DND-41 (cell line): ENCODE measurements at regions not wholly inside any gene's neighbourhood (a gene's known extent, or its start where the extent isn't known, plus 50 kb on each side); places are given as distances from the start of the nearest gene placed in this dataset.

Source experiments
- ATAC-seq: fragments of 200-7000 bp; cut with Tn5 transposase; 3 replicates; pipeline ENCODE4 v1.9.1; 2021; ENCODE audit warnings: low read depth; ENCODE audit not compliant: insufficient read depth
- DNase-seq: peaks from one replicate; pipeline ENCODE4 v3.0.0-alpha.2; 2020
- H2AFZ ChIP-seq: 2 replicates; pipeline ENCODE4 v1.6.0; 2012; ENCODE audit warnings: low read depth, low read length
- H3K27ac ChIP-seq: 2 replicates; pipeline ENCODE4 v1.5.1; 2012; ENCODE audit warnings: low read length, inconsistent platforms
- H3K27me3 ChIP-seq: fragments of 200-600 bp; sonication (generic); 2 replicates; pipeline ENCODE4 v1.6.0; 2012; ENCODE audit warnings: low read length, mild to moderate bottlenecking, inconsistent platforms; ENCODE audit not compliant: insufficient read depth, poor library complexity
- H3K36me3 ChIP-seq: 2 replicates; pipeline ENCODE4 v1.5.1; 2012; ENCODE audit warnings: low read length, inconsistent platforms; ENCODE audit not compliant: insufficient read depth
- H3K4me1 ChIP-seq: 2 replicates; pipeline ENCODE4 v1.5.1; 2012; ENCODE audit warnings: mild to moderate bottlenecking, low read length; ENCODE audit not compliant: insufficient read depth
- H3K4me2 ChIP-seq: 2 replicates; pipeline ENCODE4 v1.6.0; 2012; ENCODE audit warnings: mild to moderate bottlenecking, moderate library complexity, low read length, inconsistent platforms; ENCODE audit not compliant: insufficient read depth
- H3K4me3 ChIP-seq, 2 experiments: fragments of 200-600 bp in 1 of 2; shearing (Covaris generic) in 1 of 2; 2 replicates each; pipeline ENCODE4 v1.5.1; 2012 to 2016; ENCODE audit warnings: inconsistent platforms in 2 of 2, low read length in 2 of 2, mild to moderate bottlenecking in 2 of 2, low read depth in 1 of 2, moderate library complexity in 1 of 2
- H3K79me2 ChIP-seq: 2 replicates; pipeline ENCODE4 v1.6.0; 2012; ENCODE audit warnings: low read length, inconsistent platforms; ENCODE audit not compliant: insufficient read depth
- H3K9ac ChIP-seq: 2 replicates; pipeline ENCODE4 v1.6.0; 2012; ENCODE audit warnings: low read depth, mild to moderate bottlenecking, inconsistent platforms, low read length, moderate library complexity
- H3K9me3 ChIP-seq: 2 replicates; pipeline ENCODE4 v1.5.1; 2012; ENCODE audit warnings: low read length, moderate library complexity, mild to moderate bottlenecking, inconsistent platforms; ENCODE audit not compliant: insufficient read depth, severe bottlenecking
- H4K20me1 ChIP-seq: 2 replicates; pipeline ENCODE4 v1.6.0; 2012; ENCODE audit warnings: low read length; ENCODE audit not compliant: insufficient read depth
- EZH2 ChIP-seq: IDR thresholded peaks from 3 replicates; pipeline ENCODE4 v1.6.1; 2012; ENCODE audit warnings: borderline replicate concordance, low read depth, mild to moderate bottlenecking, moderate library complexity, low read length, inconsistent platforms; ENCODE audit not compliant: severe bottlenecking
- TF ChIP-seq, protein P1 (sequence below): IDR thresholded peaks from 2 replicates; pipeline ENCODE4 v1.5.1; 2012; ENCODE audit warnings: borderline replicate concordance, low read length, moderate library complexity, mild to moderate bottlenecking; ENCODE audit not compliant: poor library complexity, severe bottlenecking; ENCODE audit errors: extremely low read depth

DNA sequence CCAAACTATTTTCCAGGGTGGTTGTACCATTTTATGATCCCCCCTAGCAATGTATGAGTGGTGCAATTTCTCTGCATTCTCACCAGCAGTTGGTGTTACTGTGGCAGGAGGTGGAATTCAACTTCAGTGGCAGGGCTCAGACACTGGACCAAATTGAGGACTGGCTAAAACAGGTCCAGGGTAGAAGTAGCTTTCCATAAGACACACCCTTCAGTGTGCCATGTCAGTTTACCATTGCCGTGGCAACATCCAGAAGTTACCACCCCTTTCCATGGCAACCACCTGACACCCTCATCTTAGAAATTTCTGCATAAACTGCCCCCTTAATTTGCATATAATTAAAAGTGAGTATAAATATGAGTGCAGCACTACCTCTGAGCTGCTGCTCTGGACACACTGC, 180.7 kb upstream of the GGTLC1 start:
- Histone ChIP-seq H4K20me1 (no peaks in the 10 kb centered on the region), H3K4me1 (0 out of 2 replicates have a peak, but pooled peaks cover 2% of the 10 kb centered on the region), H3K79me2 (no peaks in the 10 kb centered on the region), H3K4me2 (no peak overlapping the region), H3K9me3 (peaks cover 23% of the 10 kb centered on the region), H3K27me3 (no peaks in the 10 kb centered on the region), H3K27ac (no peak overlapping the region), H3K36me3 (no peaks in the 10 kb centered on the region), H2AFZ (no peak overlapping the region), H3K9ac (no peak overlapping the region), H3K4me3 (no peak overlapping the region)
- TF ChIP-seq, protein P1, sequence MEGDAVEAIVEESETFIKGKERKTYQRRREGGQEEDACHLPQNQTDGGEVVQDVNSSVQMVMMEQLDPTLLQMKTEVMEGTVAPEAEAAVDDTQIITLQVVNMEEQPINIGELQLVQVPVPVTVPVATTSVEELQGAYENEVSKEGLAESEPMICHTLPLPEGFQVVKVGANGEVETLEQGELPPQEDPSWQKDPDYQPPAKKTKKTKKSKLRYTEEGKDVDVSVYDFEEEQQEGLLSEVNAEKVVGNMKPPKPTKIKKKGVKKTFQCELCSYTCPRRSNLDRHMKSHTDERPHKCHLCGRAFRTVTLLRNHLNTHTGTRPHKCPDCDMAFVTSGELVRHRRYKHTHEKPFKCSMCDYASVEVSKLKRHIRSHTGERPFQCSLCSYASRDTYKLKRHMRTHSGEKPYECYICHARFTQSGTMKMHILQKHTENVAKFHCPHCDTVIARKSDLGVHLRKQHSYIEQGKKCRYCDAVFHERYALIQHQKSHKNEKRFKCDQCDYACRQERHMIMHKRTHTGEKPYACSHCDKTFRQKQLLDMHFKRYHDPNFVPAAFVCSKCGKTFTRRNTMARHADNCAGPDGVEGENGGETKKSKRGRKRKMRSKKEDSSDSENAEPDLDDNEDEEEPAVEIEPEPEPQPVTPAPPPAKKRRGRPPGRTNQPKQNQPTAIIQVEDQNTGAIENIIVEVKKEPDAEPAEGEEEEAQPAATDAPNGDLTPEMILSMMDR: no peak
- TF ChIP-seq EZH2: no peak
- DNase-seq (no peak), ATAC-seq (no peak)

DNA sequence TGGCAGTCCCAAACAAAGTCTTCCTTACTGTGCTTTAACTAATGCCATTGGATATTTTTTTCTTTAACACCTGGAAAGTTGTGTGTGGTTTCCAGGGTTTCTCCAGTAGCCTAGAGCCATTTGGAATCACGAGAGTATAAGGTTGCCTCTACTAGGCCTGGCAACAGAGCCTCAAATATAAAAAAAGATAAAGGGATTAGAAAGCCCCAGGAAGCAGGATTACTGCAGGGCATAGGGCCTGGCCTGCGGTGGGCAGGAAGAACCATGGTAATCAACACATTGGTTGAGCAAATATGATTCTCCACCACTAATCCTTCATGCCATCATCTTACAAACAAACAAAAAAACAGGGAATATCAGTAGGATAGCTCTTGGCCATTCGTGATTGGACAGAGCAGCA, 177.8 kb upstream of the GGTLC1 start:
- no peaks in the 10 kb centered on the region for H3K36me3 ChIP-seq
- ATAC-seq (no peak), DNase-seq (no peak)
- TF ChIP-seq EZH2: no peak
- TF ChIP-seq, protein P1: no peak
- H3K27me3 ChIP-seq: no peaks in the 10 kb centered on the region
- H3K4me1 ChIP-seq: 0 out of 2 replicates have a peak, but pooled peaks cover 2% of the 10 kb centered on the region
- H3K4me2 ChIP-seq: no peak overlapping the region
- no peak overlapping the region for H2AFZ ChIP-seq
- H4K20me1 ChIP-seq: no peaks in the 10 kb centered on the region
- no peak overlapping the region for H3K27ac ChIP-seq
- no peak overlapping the region for H3K9ac ChIP-seq
- H3K79me2 ChIP-seq: no peaks in the 10 kb centered on the region
- peaks cover 9% of the 10 kb centered on the region for H3K9me3 ChIP-seq
- no peak overlapping the region for H3K4me3 ChIP-seq

DNA sequence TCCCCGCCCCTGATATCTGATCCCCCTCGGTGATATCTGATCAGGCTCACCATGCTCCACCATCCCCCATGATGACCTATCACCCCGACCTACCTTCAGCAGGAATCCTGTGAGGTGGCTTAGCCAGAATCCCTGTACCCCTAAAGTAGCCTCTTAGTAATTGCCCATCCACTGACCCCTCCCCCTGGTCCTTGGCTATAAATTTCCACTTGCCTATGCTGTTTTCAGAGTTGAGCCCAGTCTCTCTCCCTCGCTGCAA, 177.5 kb upstream of the GGTLC1 start:
- TF ChIP-seq, protein P1: no peak
- no peak for TF ChIP-seq EZH2
- no peaks in the 10 kb centered on the region for H3K27me3 ChIP-seq
- H3K4me3 ChIP-seq: no peak overlapping the region
- no peaks in the 10 kb centered on the region for H3K36me3 ChIP-seq
- no peak overlapping the region for H3K4me2 ChIP-seq
- peaks cover 5% of the 10 kb centered on the region for H3K9me3 ChIP-seq
- no peaks in the 10 kb centered on the region for H3K79me2 ChIP-seq
- H3K27ac ChIP-seq: no peak overlapping the region
- DNase-seq: no peak
- no peak overlapping the region for H3K9ac ChIP-seq
- H4K20me1 ChIP-seq: no peaks in the 10 kb centered on the region
- H3K4me1 ChIP-seq: 0 out of 2 replicates have a peak, but pooled peaks cover 2% of the 10 kb centered on the region
- no peak overlapping the region for H2AFZ ChIP-seq
- no peak for ATAC-seq
